Trophoblast cell (in vitro differentiated cells and primary cell): ENCODE measurements at regions not wholly inside any gene's neighbourhood (a gene's known extent, or its start where the extent isn't known, plus 50 kb on each side); places are given as distances from the start of the nearest gene placed in this dataset.
"Not testable (repeated sequence)": the region's sequence is repeated elsewhere in the genome, so short reads cannot be mapped to it uniquely, and the experiment has no call there.

Source experiments
- DNase-seq, 2 donors: peaks; one replicate each; pipeline ENCODE4 v3.0.0-alpha.2; 2016
- H2AFZ ChIP-seq: 2 replicates; pipeline ENCODE4 v1.6.1; 2013; ENCODE audit warnings: low read length, moderate library complexity, mild to moderate bottlenecking; ENCODE audit not compliant: insufficient read depth, poor library complexity
- H2AK5ac ChIP-seq: 2 replicates; pipeline ENCODE4 v1.6.1; 2013; ENCODE audit warnings: mild to moderate bottlenecking, low read length
- H2BK120ac ChIP-seq: 2 replicates; pipeline ENCODE4 v1.6.1; 2013; ENCODE audit warnings: low read length, mild to moderate bottlenecking, moderate library complexity; ENCODE audit not compliant: insufficient read depth, poor library complexity
- H2BK12ac ChIP-seq: 2 replicates; pipeline ENCODE4 v1.6.1; 2013; ENCODE audit warnings: mild to moderate bottlenecking, low read length, moderate library complexity
- H2BK5ac ChIP-seq: 2 replicates; pipeline ENCODE4 v1.6.1; 2013; ENCODE audit warnings: low read length, low read depth, moderate library complexity, mild to moderate bottlenecking; ENCODE audit not compliant: poor library complexity
- H3K14ac ChIP-seq: 2 replicates; pipeline ENCODE4 v1.6.1; 2013; ENCODE audit warnings: mild to moderate bottlenecking, low read length
- H3K18ac ChIP-seq: 2 replicates; pipeline ENCODE4 v1.6.1; 2013; ENCODE audit warnings: mild to moderate bottlenecking, low read length
- H3K23ac ChIP-seq: 2 replicates; pipeline ENCODE4 v1.6.1; 2013; ENCODE audit warnings: low read length
- H3K27ac ChIP-seq: 2 replicates; pipeline ENCODE4 v1.5.1; 2013; ENCODE audit warnings: low read depth, mild to moderate bottlenecking, inconsistent platforms, low read length, moderate library complexity
- H3K27me3 ChIP-seq: 2 replicates; pipeline ENCODE4 v1.6.1; 2013; ENCODE audit warnings: inconsistent platforms, mild to moderate bottlenecking, low read length, moderate library complexity; ENCODE audit not compliant: insufficient read depth
- H3K36me3 ChIP-seq, 2 experiments: 1 replicate in 1 of 2; 2 replicates in 1 of 2; pipeline ENCODE4 v1.6.1; 2013; ENCODE audit warnings: low read length in 2 of 2, mild to moderate bottlenecking in 2 of 2, moderate library complexity in 1 of 2; ENCODE audit not compliant: insufficient read depth in 2 of 2, control insufficient read depth in 1 of 2
- H3K4ac ChIP-seq: 2 replicates; pipeline ENCODE4 v1.6.1; 2013; ENCODE audit warnings: low read depth, mild to moderate bottlenecking, low read length, moderate library complexity
- H3K4me1 ChIP-seq, 2 experiments: 1 replicate in 1 of 2; 2 replicates in 1 of 2; pipeline ENCODE4 v1.6.1; 2013; ENCODE audit warnings: low read length in 2 of 2, mild to moderate bottlenecking in 2 of 2, moderate library complexity in 1 of 2; ENCODE audit not compliant: insufficient read depth in 2 of 2, control insufficient read depth in 1 of 2
- H3K4me2 ChIP-seq: 2 replicates; pipeline ENCODE4 v1.6.1; 2013; ENCODE audit warnings: inconsistent platforms, mild to moderate bottlenecking, low read length, moderate library complexity
- H3K4me3 ChIP-seq: 2 replicates; pipeline ENCODE4 v1.5.1; 2013; ENCODE audit warnings: mild to moderate bottlenecking, low read depth, low read length, inconsistent platforms
- H3K79me1 ChIP-seq: one replicate; pipeline ENCODE4 v1.6.1; 2013; ENCODE audit warnings: low read length
- H3K79me2 ChIP-seq: 2 replicates; pipeline ENCODE4 v1.6.1; 2013; ENCODE audit warnings: low read length, mild to moderate bottlenecking; ENCODE audit not compliant: control insufficient read depth, insufficient read depth, poor library complexity
- H3K9ac ChIP-seq: 2 replicates; pipeline ENCODE4 v1.6.1; 2013; ENCODE audit warnings: mild to moderate bottlenecking, low read length
- H3K9me3 ChIP-seq: 2 replicates; pipeline ENCODE4 v1.6.1; 2013; ENCODE audit warnings: low read depth, mild to moderate bottlenecking, control low read depth, inconsistent platforms, low read length; ENCODE audit not compliant: insufficient read depth
- H4K12ac ChIP-seq: 2 replicates; pipeline ENCODE4 v1.6.1; 2013; ENCODE audit warnings: low read depth, mild to moderate bottlenecking, low read length, moderate library complexity
- H4K8ac ChIP-seq: 2 replicates; pipeline ENCODE4 v1.6.1; 2013; ENCODE audit warnings: low read depth, mild to moderate bottlenecking, low read length, moderate library complexity
- H4K91ac ChIP-seq: one replicate; pipeline ENCODE4 v1.6.1; 2013; ENCODE audit warnings: low read depth, mild to moderate bottlenecking, low read length, moderate library complexity
- WGBS: extraction: QIAGEN DNeasy Blood & Tissue Kit; methylation state at CpG from one replicate; pipeline ENCODE4 v1.1.7; 2013; ENCODE audit warnings: missing lambda C conversion rate; ENCODE audit not compliant: insufficient read length, insufficient coverage; ENCODE audit errors: extremely low coverage; 5-methylcytosine and 5-hydroxymethylcytosine counted together

DNA sequence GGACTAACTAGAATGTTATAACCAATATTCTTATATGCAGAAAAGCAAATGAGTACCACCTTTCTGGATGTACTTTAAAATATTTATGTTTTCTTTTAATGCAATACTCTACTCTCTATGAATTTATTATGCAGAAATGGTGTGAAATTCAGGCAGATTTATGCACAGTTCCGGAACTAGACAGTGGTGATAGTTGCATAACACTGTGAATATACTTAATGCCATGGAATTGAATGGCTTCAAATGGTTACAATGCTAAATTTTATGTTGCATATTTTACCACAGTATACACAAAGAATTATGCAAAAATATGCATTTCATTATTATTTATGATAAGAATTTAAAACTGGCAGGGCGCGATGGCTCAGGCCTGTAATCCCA, 287.8 kb upstream of the FN1 start:
- Histone ChIP-seq H3K9me3 (no peaks in the 10 kb centered on the region), H3K14ac (no peak overlapping the region), H3K4me1 (peaks cover 0 to 3% of the 10 kb centered on the region in 2 experiments), H3K4ac (no peak overlapping the region), H2BK5ac (no peak overlapping the region), H3K79me1 (peaks cover 6% of the 10 kb centered on the region), H3K36me3 (no peaks in the 10 kb centered on the region), H3K4me2 (no peak overlapping the region), H3K27ac (no peak overlapping the region), H4K8ac (no peak overlapping the region), H3K23ac (no peak overlapping the region), H2BK12ac (no peak overlapping the region), H3K79me2 (no peaks in the 10 kb centered on the region), H4K12ac (no peak overlapping the region), H3K4me3 (no peak overlapping the region), H2AK5ac (no peak overlapping the region), H2BK120ac (no peak overlapping the region), H3K27me3 (no peaks in the 10 kb centered on the region), H2AFZ (no peak overlapping the region), H4K91ac (no peak overlapping the region), H3K18ac (no peak overlapping the region), H3K9ac (no peak overlapping the region)
- DNase-seq: peak in 1 of 2 donors; percentile 48
- no CpG with 5 or more reads among the region's 3 CpGs for WGBS

DNA sequence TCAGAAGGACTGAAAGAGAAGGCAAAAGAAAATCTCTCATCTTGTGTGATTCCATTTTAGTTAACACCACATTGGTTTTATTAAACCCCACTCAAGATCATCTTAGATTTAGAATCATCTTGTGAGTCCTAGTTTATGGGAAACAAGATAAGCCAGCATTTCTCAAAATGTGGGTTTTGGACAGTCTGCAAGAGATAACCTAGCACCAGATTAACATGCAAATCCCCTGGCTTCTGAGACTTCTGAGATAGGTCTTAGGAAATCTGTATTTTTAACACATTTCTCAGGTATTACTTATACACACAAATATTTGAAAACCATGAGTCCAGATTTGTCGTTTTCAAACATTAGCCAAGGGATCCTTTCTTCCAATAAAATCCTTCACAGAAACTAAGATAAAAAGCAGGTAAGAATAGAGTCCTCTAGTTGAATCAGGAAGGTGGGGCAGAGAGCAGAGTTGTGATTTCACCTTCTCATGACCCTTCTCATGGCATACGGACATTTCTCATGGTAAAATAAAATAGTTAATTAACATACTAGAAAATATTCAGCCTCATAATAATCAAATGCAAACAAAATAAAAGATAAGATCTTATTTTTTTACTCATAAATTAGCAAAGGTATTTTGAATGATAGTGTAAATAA, 287.2 kb upstream of the FN1 start:
- H2AK5ac ChIP-seq: no peak overlapping the region
- no peaks in the 10 kb centered on the region for H3K36me3 ChIP-seq
- DNase-seq: peak; percentile 30 to 78
- peaks cover 6% of the 10 kb centered on the region for H3K79me1 ChIP-seq
- H3K4me1 ChIP-seq: peaks cover under 1 to 3% of the 10 kb centered on the region in 2 experiments
- H4K12ac ChIP-seq: no peak overlapping the region
- no peak overlapping the region for H3K14ac ChIP-seq
- no peak overlapping the region for H3K18ac ChIP-seq
- no peak overlapping the region for H3K23ac ChIP-seq
- no peak overlapping the region for H4K8ac ChIP-seq
- no peaks in the 10 kb centered on the region for H3K9me3 ChIP-seq
- H3K4ac ChIP-seq: no peak overlapping the region
- no peak overlapping the region for H2BK120ac ChIP-seq
- no peaks in the 10 kb centered on the region for H3K79me2 ChIP-seq
- no peak overlapping the region for H3K27ac ChIP-seq
- H3K4me3 ChIP-seq: no peak overlapping the region
- no peak overlapping the region for H2BK12ac ChIP-seq
- H2AFZ ChIP-seq: no peak overlapping the region
- no CpG with 5 or more reads among the region's 2 CpGs for WGBS
- H3K9ac ChIP-seq: no peak overlapping the region
- H2BK5ac ChIP-seq: no peak overlapping the region
- no peak overlapping the region for H4K91ac ChIP-seq
- H3K4me2 ChIP-seq: no peak overlapping the region
- H3K27me3 ChIP-seq: no peaks in the 10 kb centered on the region

DNA sequence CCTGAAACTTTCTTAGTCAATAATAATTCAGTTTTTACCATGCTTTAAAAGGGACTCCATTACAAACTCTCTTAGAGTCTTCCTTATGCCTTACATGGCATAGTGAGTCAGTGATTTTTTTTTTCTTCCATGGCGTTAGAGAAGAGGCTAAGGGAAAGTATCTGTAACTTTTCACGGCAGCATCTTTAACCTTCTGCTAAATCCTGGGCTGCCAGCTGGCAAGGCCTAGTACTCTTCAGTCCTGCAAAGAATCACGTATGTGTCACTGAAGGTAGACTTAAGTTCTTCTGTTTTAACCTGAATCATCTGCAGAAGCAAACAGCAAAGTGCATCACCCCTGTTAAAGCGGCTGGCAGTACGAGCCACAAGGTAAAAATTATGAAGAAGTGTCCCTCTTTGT, 286.3 kb upstream of the FN1 start:
- no peak overlapping the region for H2AK5ac ChIP-seq
- H3K18ac ChIP-seq: no peak overlapping the region
- no peaks in the 10 kb centered on the region for H3K9me3 ChIP-seq
- no peak for DNase-seq
- H3K27ac ChIP-seq: no peak overlapping the region
- H2BK12ac ChIP-seq: peak overlapping the region; percentile 84
- peaks cover 7% of the 10 kb centered on the region for H3K79me1 ChIP-seq
- no peak overlapping the region for H2BK5ac ChIP-seq
- H3K27me3 ChIP-seq: no peaks in the 10 kb centered on the region
- no peak overlapping the region for H2AFZ ChIP-seq
- peaks cover 3 to 4% of the 10 kb centered on the region in 2 experiments for H3K4me1 ChIP-seq
- no peak overlapping the region for H2BK120ac ChIP-seq
- no peak overlapping the region for H3K4me2 ChIP-seq
- no peaks in the 10 kb centered on the region for H3K36me3 ChIP-seq
- H4K91ac ChIP-seq: no peak overlapping the region
- no peaks in the 10 kb centered on the region for H3K79me2 ChIP-seq
- H3K23ac ChIP-seq: no peak overlapping the region
- no peak overlapping the region for H4K8ac ChIP-seq
- no peak overlapping the region for H3K9ac ChIP-seq
- WGBS: no CpG with 5 or more reads among the region's 5 CpGs
- no peak overlapping the region for H3K14ac ChIP-seq
- no peak overlapping the region for H4K12ac ChIP-seq
- H3K4ac ChIP-seq: no peak overlapping the region
- H3K4me3 ChIP-seq: no peak overlapping the region

GRCh38 chr2:215721515-215721914, 285.6 kb upstream of the FN1 start:
- not testable (repeated sequence) for H3K79me1 ChIP-seq, H2AK5ac ChIP-seq, H3K18ac ChIP-seq, DNase-seq, H3K79me2 ChIP-seq, H2BK12ac ChIP-seq, H3K27me3 ChIP-seq, H4K91ac ChIP-seq, H3K9ac ChIP-seq, H3K4me1 ChIP-seq, H3K27ac ChIP-seq, H3K14ac ChIP-seq, H4K12ac ChIP-seq, H2AFZ ChIP-seq, H3K36me3 ChIP-seq, H2BK120ac ChIP-seq, H4K8ac ChIP-seq, H3K9me3 ChIP-seq, H3K4me2 ChIP-seq, H3K23ac ChIP-seq, H3K4me3 ChIP-seq, H2BK5ac ChIP-seq, H3K4ac ChIP-seq
- no CpG with 5 or more reads among the region's 1 CpG for WGBS
